IMR-90 (cell line): ENCODE measurements at regions not wholly inside any gene's neighbourhood (a gene's known extent, or its start where the extent isn't known, plus 50 kb on each side); places are given as distances from the start of the nearest gene placed in this dataset.

ENCODE experiments used
- ATAC-seq: fragments of 200-7000 bp; cut with Tn5 transposase; 2 replicates; pipeline ENCODE4 v1.9.1; 2020; ENCODE audit warnings: low read depth, mild to moderate bottlenecking, moderate library complexity
- BruUV-seq: library from RNA; stranded (reverse); fragments of 400-500 nt; replicated peaks from 2 replicates; lab custom pipeline; 2021; lab: Mats Ljungman, UMichigan
- CTCF ChIA-PET: fragments of 300-600 bp; formaldehyde crosslinking; extraction: SDS; loops from one replicate; lab custom pipeline; 2021; ENCODE audit warnings: antibody characterized with exemption; lab: Yijun Ruan, JAX
- POLR2A ChIA-PET: fragments of 300-600 bp; sonication (Branson Sonifier 250); formaldehyde crosslinking; loops from one replicate; lab custom pipeline; 2022; ENCODE audit warnings: antibody characterized with exemption; ENCODE audit not compliant: unreplicated experiment; lab: Charles Lee
- DNase-seq: peaks from one replicate; pipeline ENCODE4 v3.0.0; 2013
- H2AFZ ChIP-seq: replicated peaks from 2 replicates; pipeline ENCODE3; 2013; ENCODE audit warnings: low read length, mild to moderate bottlenecking; ENCODE audit not compliant: poor library complexity
- H2AK5ac ChIP-seq: 2 replicates; pipeline ENCODE4 v1.6.1; 2013; ENCODE audit warnings: low read depth, low read length, inconsistent platforms
- H2AK9ac ChIP-seq: replicated peaks from 2 replicates; pipeline ENCODE3; 2013; ENCODE audit warnings: mild to moderate bottlenecking, low read depth, low read length, moderate library complexity; ENCODE audit not compliant: poor library complexity
- H2BK120ac ChIP-seq: 2 replicates; pipeline ENCODE4 v1.6.1; 2013; ENCODE audit warnings: low read depth, low read length, inconsistent platforms
- H2BK15ac ChIP-seq: 3 replicates; pipeline ENCODE4 v1.6.1; 2013; ENCODE audit warnings: low read depth, low read length, inconsistent platforms
- H2BK20ac ChIP-seq: 2 replicates; pipeline ENCODE4 v1.6.1; 2013; ENCODE audit warnings: low read depth, mild to moderate bottlenecking, inconsistent platforms, low read length, moderate library complexity
- H2BK5ac ChIP-seq: 2 replicates; pipeline ENCODE4 v1.6.1; 2013; ENCODE audit warnings: mild to moderate bottlenecking, low read depth, low read length, inconsistent platforms; ENCODE audit not compliant: poor library complexity, severe bottlenecking
- H3K14ac ChIP-seq: replicated peaks from 2 replicates; pipeline ENCODE4 v1.6.1; 2013; ENCODE audit warnings: low read depth, low read length, inconsistent platforms
- H3K18ac ChIP-seq: 2 replicates; pipeline ENCODE4 v1.6.1; 2013; ENCODE audit warnings: low read depth, low read length, control low read depth
- H3K23ac ChIP-seq: 2 replicates; pipeline ENCODE4 v1.6.1; 2013; ENCODE audit warnings: low read depth, low read length, inconsistent platforms
- H3K27ac ChIP-seq: 2 replicates; pipeline ENCODE4 v1.5.1; 2013; ENCODE audit warnings: mild to moderate bottlenecking, control low read depth, low read length; ENCODE audit not compliant: insufficient read depth
- H3K27me3 ChIP-seq: 2 replicates; pipeline ENCODE4 v1.6.1; 2013; ENCODE audit warnings: low read length; ENCODE audit not compliant: control insufficient read depth, insufficient read depth
- H3K36me3 ChIP-seq: 2 replicates; pipeline ENCODE4 v1.6.1; 2013; ENCODE audit warnings: low read length, mixed read lengths; ENCODE audit not compliant: control insufficient read depth, insufficient read depth
- H3K4ac ChIP-seq: 2 replicates; pipeline ENCODE4 v1.6.1; 2013; ENCODE audit warnings: low read depth, low read length, inconsistent platforms
- H3K4me1 ChIP-seq: 2 replicates; pipeline ENCODE4 v1.6.1; 2013; ENCODE audit warnings: low read length, mixed read lengths; ENCODE audit not compliant: control insufficient read depth, insufficient read depth
- H3K4me2 ChIP-seq: 2 replicates; pipeline ENCODE4 v1.6.1; 2013; ENCODE audit warnings: low read depth, mild to moderate bottlenecking, control low read depth, low read length, moderate library complexity
- H3K4me3 ChIP-seq: 2 replicates; pipeline ENCODE4 v1.5.1; 2013; ENCODE audit warnings: low read depth, mild to moderate bottlenecking, control low read depth, low read length, moderate library complexity; ENCODE audit not compliant: insufficient read depth
- H3K56ac ChIP-seq: 2 replicates; pipeline ENCODE4 v1.6.1; 2013; ENCODE audit warnings: low read length, inconsistent platforms; ENCODE audit not compliant: insufficient read depth; ENCODE audit errors: extremely low read depth
- H3K79me1 ChIP-seq, 2 experiments: 2 replicates each; pipeline ENCODE4 v1.6.1; 2013; ENCODE audit warnings: low read length in 2 of 2, inconsistent platforms in 1 of 2, low read depth in 1 of 2
- H3K9ac ChIP-seq: 2 replicates; pipeline ENCODE4 v1.6.1; 2013; ENCODE audit warnings: low read depth, low read length, control low read depth
- H3K9me1 ChIP-seq: 2 replicates; pipeline ENCODE4 v1.6.1; 2013; ENCODE audit warnings: low read length, inconsistent platforms; ENCODE audit not compliant: insufficient read depth
- H3K9me3 ChIP-seq: 2 replicates; pipeline ENCODE4 v1.6.1; 2013; ENCODE audit warnings: low read length; ENCODE audit not compliant: control insufficient read depth, insufficient read depth
- H4K20me1 ChIP-seq: 2 replicates; pipeline ENCODE4 v1.6.1; 2013; ENCODE audit warnings: low read length, inconsistent platforms; ENCODE audit not compliant: insufficient read depth
- H4K5ac ChIP-seq: 2 replicates; pipeline ENCODE4 v1.6.1; 2013; ENCODE audit warnings: mild to moderate bottlenecking, low read depth, low read length, control low read depth
- H4K8ac ChIP-seq, 2 experiments: 2 replicates each; pipeline ENCODE4 v1.6.1; 2013; ENCODE audit warnings: low read depth in 2 of 2, low read length in 2 of 2, control low read depth in 1 of 2, inconsistent platforms in 1 of 2
- H4K91ac ChIP-seq: 2 replicates; pipeline ENCODE4 v1.6.1; 2013; ENCODE audit warnings: low read depth, low read length, inconsistent platforms; ENCODE audit not compliant: insufficient read depth
- BHLHE40 ChIP-seq: fragments of 150-350 bp; IDR thresholded peaks from 2 replicates; pipeline ENCODE4 v1.6.1; 2016; ENCODE audit warnings: mild to moderate bottlenecking, low read depth, low read length
- CEBPB ChIP-seq: IDR thresholded peaks from 2 replicates; pipeline ENCODE4 v1.6.1; 2012; ENCODE audit warnings: low read depth, low read length, improper control_type of control experiment
- CHD1 ChIP-seq: IDR thresholded peaks from 2 replicates; pipeline ENCODE4 v1.6.1; 2012; ENCODE audit warnings: low read depth, low read length, improper control_type of control experiment
- CTCF ChIP-seq: conservative IDR thresholded peaks from 2 replicates; pipeline ENCODE4 v1.5.1; 2012; ENCODE audit warnings: mild to moderate bottlenecking, low read depth, low read length, improper control_type of control experiment
- MAFK ChIP-seq: IDR thresholded peaks from 2 replicates; pipeline ENCODE4 v1.6.1; 2012; ENCODE audit warnings: low read depth, low read length, improper control_type of control experiment
- MXI1 ChIP-seq: IDR thresholded peaks from 2 replicates; pipeline ENCODE4 v1.6.1; 2012; ENCODE audit warnings: low read depth, mild to moderate bottlenecking, low read length, moderate library complexity, borderline replicate concordance
- RCOR1 ChIP-seq: IDR thresholded peaks from 2 replicates; pipeline ENCODE4 v1.6.1; 2012; ENCODE audit warnings: mild to moderate bottlenecking, low read length, improper control_type of control experiment; ENCODE audit not compliant: insufficient replicate concordance
- SMC3 ChIP-seq: fragments of 150-350 bp; IDR thresholded peaks from 2 replicates; pipeline ENCODE4 v1.6.1; 2016; ENCODE audit warnings: low read depth, mild to moderate bottlenecking, antibody characterized with exemption, low read length, moderate library complexity
- USF2 ChIP-seq: fragments of 150-350 bp; IDR thresholded peaks from 2 replicates; pipeline ENCODE4 v1.6.1; 2017; ENCODE audit warnings: mild to moderate bottlenecking, antibody characterized with exemption, low read length, low read depth
- WGBS, 2 experiments: methylation state at CpG; one replicate each; pipeline versions ENCODE4 v1.1.5 to v1.1.7; 2013; ENCODE audit warnings: missing lambda C conversion rate in 2 of 2; ENCODE audit not compliant: insufficient read length in 1 of 2; ENCODE audit errors: extremely low coverage in 2 of 2; 5-methylcytosine and 5-hydroxymethylcytosine counted together
- dilution Hi-C: fragments of 300-500 bp; cut with HindIII; formaldehyde crosslinking; loops from one replicate; pipeline ENCODE4 v1.14.3; 2018; ENCODE audit warnings: low sequenced_read_pairs; ENCODE audit not compliant: unreplicated experiment
- in situ Hi-C: fragments of 300-500 bp; cut with MboI; formaldehyde crosslinking; loops from 3 replicates; pipeline ENCODE4 v1.14.3; 2019; ENCODE audit warnings: low sequenced_read_pairs, inconsistent platforms, mixed read lengths
- intact Hi-C: fragments of 100-400 bp; cut with micrococcal nuclease; formaldehyde crosslinking; loops from 2 replicates; pipeline ENCODE4 v1.10.0; 2022

- no peak overlapping the region for H3K56ac ChIP-seq
- no peaks in the 10 kb centered on the region; a peak in 1 of 4 replicates for H3K79me1 ChIP-seq
- H3K9me3 ChIP-seq: no peaks in the 10 kb centered on the region
- no peaks in the 10 kb centered on the region for H4K20me1 ChIP-seq
- H4K5ac ChIP-seq: no peak overlapping the region
- H3K4ac ChIP-seq: no peak overlapping the region
- H3K9ac ChIP-seq: no peak overlapping the region
- no peaks in the 10 kb centered on the region for H3K36me3 ChIP-seq
- no peak overlapping the region; the same call in 1 of the 2 replicates for H2BK20ac ChIP-seq
- H3K4me1 ChIP-seq: peaks cover 7% of the 10 kb centered on the region
- no CpG with 5 or more reads among the region's 2 CpGs for WGBS, 2 experiments
- no peak overlapping the region for H3K4me2 ChIP-seq
- no peak overlapping the region for H2AK5ac ChIP-seq
- no peak overlapping the region for H3K23ac ChIP-seq
- intact Hi-C loops (no loop called here), in situ Hi-C loops (no loop called here), dilution Hi-C loops (no loop called here)
- no peak overlapping the region for H3K27ac ChIP-seq
- H3K27me3 ChIP-seq: no peaks in the 10 kb centered on the region
- no peak overlapping the region for H3K4me3 ChIP-seq
- no peak overlapping the region for H2BK5ac ChIP-seq
- CTCF ChIA-PET: no interaction called here
- H2AK9ac ChIP-seq: no peak overlapping the region
- peaks cover 8% of the 10 kb centered on the region for H3K9me1 ChIP-seq
- H3K14ac ChIP-seq: no peak overlapping the region
- H2AFZ ChIP-seq: no peak overlapping the region
- POLR2A ChIA-PET: no interaction called here
- BruUV-seq: no TSS peak
- ATAC-seq (no peak), DNase-seq (no peak)
- no peak overlapping the region for H2BK15ac ChIP-seq
- no peak overlapping the region for H2BK120ac ChIP-seq
- TF ChIP-seq BHLHE40 (no peak), MXI1 (no peak), CTCF (no peak), CEBPB (no peak), USF2 (no peak), SMC3 (no peak), CHD1 (no peak), MAFK (no peak), RCOR1 (no peak)
- H4K91ac ChIP-seq: 0 out of 2 replicates have a peak overlapping the region, but pooled peaks have one; percentile 23
- no peak overlapping the region for H3K18ac ChIP-seq
- no peak overlapping the region for H4K8ac ChIP-seq
Measured at GRCh38 chr6:71471718-71472117, 183.1 kb downstream of the OGFRL1 start.
